ENCODE measurements at regions not wholly inside any gene's neighbourhood (a gene's known extent, or its start where the extent isn't known, plus 50 kb on each side); places are given as distances from the start of the nearest gene placed in this dataset.

DNA sequence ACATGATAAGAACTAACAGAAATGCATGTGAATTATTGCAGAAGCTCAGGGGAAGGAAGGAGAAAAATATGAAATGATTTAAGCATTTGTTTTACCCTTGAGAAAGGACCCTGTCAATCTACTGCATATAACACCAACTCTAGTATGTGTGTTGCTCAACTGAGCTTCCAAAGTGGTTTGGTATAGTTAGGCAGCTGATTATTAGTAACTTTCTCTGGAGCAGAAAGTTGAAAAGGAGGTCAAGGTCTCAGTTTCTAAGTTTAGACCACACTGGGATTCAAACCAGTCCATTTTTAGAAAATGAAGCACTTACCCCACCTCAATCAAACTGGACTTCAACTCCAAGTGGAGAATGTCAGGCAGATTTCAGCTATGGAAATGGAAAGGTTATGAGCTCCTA, 123.3 kb upstream of the CDC42EP3 start:
- TF ChIP-seq CTCF (IDR thresholded peaks at IDR 0.05) (no peak), SREBF2 (IDR thresholded peaks at IDR 0.05) (no peak), HEYL (CRISPR knock-in tag; IDR thresholded peaks at IDR 0.05) (no peak), RCOR1 (IDR thresholded peaks at IDR 0.05; ENCODE audit: low read depth, low read length) (no peak), POLR2A (IDR thresholded peaks at IDR 0.05; ENCODE audit: low read length) (no peak), REST (IDR thresholded peaks at IDR 0.05) (no peak), NR3C1 (IDR thresholded peaks at IDR 0.05) (no peak), CEBPB (IDR thresholded peaks at IDR 0.05) (no peak), RAD21 (conservative IDR thresholded peaks at IDR 0.05 in 1 of 2, IDR thresholded peaks at IDR 0.05 in 1 of 2) (no peak), USF2 (IDR thresholded peaks at IDR 0.05) (no peak)
- TF ChIP-seq, protein P1, sequence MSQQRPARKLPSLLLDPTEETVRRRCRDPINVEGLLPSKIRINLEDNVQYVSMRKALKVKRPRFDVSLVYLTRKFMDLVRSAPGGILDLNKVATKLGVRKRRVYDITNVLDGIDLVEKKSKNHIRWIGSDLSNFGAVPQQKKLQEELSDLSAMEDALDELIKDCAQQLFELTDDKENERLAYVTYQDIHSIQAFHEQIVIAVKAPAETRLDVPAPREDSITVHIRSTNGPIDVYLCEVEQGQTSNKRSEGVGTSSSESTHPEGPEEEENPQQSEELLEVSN (IDR thresholded peaks at IDR 0.05; ENCODE audit: borderline replicate concordance, low read depth) = no peak
- TF ChIP-seq, protein P2, sequence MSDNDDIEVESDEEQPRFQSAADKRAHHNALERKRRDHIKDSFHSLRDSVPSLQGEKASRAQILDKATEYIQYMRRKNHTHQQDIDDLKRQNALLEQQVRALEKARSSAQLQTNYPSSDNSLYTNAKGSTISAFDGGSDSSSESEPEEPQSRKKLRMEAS (IDR thresholded peaks at IDR 0.05) = no peak

Data from A549 (cell line).